CD4-positive, alpha-beta T cell treated with Interleukin-4 for 1 hour (primary cell): ENCODE measurements at regions not wholly inside any gene's neighbourhood (a gene's known extent, or its start where the extent isn't known, plus 50 kb on each side); places are given as distances from the start of the nearest gene placed in this dataset.
"Not testable (repeated sequence)": the region's sequence is repeated elsewhere in the genome, so short reads cannot be mapped to it uniquely, and the experiment has no call there.

Experiments
- DNase-seq, 2 donors: peaks; one replicate each; pipeline ENCODE4 v3.0.0-alpha.2; 2020 to 2022

DNA sequence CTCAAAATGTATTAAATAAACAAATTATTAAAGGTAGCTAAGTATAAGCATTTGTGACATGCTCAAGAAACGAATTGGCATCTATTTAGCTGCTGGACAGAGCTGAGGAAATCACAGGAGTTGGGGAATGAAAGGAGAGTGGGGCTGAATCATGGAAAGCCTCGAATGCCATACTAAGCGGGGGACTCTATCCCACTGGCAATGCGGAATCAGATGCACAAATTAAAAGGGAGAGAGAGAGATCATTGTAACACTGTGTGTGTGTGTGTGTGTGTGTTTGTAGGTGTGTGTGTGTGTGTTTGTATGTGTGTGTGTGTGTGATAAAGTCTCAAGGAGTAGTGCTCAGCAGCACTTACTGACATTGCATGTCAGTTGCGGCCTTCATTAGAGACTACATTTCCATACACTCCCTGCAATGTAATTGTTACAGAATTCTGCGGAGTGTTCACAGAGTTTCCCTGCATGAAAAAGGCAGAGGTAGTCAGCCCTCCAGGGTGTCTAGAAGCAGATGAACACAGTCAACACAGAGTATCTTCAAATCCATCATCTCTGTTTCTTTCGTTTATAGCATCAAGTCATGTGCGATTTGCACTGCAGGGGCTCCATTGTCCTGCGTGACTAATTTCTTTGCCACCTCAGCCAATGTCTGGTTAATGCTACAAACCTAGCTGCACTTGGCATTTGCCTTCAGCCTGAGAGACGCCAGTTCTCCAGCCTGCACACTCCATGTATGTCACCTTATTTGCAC, 111.7 kb upstream of the CYRIA start:
- DNase-seq, result no peak

DNA sequence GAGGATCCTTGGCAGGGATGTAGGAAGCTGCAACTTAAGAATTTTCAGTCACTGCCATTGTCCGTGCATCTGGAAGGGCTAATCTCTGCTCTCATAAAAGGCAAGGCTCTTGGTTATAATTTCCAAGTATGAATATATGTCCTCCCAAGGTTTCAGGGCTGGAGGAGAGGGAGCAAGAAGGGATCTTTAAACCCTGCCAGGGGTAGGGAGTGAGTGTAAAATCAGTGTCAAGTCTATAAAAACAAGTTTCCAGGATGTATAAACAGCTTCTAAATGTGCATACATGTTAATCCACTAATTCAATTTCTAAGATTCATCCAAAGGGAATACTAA, 110.2 kb upstream of the CYRIA start:
- DNase-seq, result no peak

DNA sequence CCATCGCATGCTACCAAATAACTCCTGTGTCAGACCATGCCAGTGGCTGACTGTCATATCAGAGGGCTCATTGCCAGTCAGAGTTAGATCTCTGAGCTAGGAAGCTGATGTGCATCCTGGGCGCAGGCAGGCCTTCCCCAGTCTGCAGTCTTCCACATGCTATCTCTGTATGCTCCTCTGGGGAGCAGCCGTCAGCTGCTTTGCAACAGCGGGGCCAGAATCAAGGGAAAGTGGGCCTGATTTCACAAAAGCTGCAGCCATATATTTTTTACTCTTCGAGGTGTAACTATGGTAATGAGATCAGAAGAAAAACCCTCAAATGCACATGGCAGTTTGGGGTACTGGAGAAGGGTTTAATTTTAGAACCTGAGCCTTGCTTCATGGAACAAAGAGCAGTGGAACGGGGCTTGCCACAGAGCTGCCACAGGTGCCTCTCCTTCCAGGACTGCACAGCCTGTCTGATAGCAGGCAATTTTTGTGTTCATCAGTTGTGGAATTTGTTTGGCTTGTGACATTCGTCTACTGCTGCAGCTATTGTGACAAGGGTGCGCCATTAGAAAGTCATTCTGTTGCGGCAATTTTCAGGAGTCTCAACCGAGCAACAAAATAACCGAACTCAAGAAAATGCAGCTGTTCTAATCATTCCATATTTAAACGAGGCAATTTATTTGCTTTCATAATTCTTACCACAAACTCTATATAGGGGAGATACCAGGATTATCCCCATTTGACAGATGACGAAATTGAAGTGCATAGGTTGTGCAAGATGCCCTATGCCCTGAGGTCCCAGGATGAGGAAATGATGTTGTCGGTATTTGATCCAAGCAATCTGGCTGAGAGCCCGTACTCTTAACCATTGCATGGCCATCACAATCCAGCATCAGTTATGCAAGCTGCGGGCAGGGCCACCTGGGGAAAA, 109.6 kb upstream of the CYRIA start:
- peak in 1 of 2 donors; percentile 19 for DNase-seq

DNA sequence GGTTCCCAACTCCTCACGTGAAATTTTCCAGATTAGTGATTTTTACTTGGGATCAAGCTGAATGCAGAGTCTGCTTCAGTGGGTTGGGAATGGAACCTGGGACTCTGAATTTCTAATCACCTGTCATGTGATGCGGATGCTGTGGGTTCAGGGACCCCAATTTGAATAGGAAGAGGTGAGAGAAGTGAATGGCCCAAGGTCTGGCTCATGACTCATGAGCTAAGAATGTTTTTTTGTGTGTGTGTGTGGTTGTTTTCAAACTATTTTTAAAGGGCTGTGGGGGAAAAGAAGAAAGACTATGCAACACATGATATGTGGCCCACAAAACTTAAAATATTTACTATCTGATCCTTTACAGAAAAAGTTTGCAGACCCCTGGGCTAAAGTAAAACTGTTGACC, 108.5 kb upstream of the CYRIA start:
- no peak for DNase-seq

DNA sequence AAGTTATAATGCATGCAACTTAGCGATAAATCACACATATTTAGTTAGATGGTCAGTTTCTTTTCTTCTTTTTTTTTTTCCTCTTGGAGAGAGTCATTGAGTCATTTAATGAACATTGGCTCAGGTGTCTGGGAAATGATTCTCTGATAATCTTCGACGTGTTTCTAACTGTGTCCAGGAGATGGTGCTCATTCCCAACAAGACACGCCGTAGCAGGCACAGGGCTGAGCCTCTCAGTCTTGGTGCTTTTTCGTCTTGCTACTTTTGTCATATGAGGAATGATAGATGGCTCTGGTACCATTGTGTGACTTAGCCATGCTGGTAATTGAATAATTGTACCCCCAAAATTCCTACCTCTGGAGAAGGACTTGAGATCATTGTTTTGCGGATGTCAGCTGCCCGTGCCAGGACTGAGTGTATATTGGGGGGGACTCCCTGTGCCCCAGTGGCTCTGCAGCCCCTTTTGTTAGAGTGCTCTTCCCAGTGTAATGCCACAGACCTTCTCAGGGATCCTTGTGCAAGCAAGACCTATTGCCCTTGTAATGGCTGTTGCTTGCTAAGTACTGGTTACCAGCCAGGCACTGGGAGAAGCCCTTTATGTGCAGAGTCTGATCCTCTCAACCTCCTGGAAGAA, 107.6 kb upstream of the CYRIA start:
- peak in 1 of 2 donors; percentile 31 for DNase-seq

DNA sequence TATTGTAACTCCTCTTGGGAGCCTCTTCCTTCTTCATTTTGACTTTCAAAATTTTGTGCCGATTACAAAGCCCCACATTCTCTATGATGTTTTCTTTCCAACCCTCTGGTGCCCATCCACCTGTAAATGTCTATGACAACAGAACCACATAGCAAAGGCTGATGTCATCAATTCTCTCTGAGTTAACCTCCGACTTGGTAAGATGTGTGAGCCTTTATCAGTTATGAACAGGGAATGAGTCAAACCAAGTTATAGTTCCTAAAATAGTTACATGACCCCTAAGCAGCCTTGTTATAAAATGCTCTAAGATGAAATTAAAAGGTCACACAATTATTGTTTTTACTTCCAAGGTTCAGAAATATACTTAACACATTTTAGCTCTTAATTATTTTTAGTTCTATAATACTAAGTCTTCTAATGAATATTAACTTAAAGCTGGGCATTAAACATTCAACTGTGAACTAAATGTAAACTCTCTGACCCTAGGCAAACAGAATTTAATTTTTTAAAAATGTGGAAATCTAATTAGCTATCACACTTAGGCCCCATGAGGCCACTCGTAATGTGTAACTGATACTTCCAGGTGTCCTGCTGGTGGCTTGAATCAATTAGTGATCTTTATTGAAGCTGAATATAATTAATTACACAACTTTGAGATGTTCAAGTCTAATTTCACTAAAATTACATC, 102.3 kb upstream of the CYRIA start:
- DNase-seq, result no peak

DNA sequence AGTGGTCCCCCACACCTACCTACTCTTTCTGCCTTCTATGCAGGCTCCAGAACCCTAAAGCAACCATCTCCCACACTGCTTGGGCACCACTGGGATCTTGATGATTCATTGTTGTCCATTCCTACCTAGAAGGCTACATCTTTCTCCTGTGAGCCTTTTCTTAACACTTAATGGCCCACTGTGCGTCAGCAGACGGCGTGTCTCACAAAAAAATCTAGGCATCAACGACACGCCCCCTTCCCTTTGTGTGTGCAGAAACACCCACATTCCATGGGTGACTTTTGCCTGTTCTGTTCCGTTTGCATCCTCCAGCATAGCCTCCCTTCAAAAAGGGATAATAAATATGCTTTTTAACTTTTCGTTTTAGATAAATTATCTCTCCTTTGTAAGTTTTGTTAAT, 99.7 kb upstream of the CYRIA start:
- no peak for DNase-seq

DNA sequence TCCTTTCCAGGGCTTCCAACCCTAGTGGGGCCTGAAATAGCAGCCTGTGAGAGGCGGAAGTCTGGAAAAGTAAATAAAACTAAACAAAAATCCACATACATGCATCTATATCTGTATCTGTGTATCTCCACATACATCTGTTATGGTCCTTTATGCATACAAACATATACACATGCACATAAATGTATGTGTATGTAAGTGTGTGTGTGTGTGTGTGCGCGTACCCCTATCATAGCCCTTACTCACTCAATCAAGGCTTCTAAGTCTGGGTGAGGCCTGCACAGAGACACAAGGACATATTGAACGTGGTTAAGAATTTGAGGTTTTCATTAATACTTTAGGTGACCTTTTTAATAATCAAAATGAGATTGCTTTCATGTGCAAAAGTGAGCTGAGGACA, 98.9 kb upstream of the CYRIA start:
- DNase-seq, result no peak

DNA sequence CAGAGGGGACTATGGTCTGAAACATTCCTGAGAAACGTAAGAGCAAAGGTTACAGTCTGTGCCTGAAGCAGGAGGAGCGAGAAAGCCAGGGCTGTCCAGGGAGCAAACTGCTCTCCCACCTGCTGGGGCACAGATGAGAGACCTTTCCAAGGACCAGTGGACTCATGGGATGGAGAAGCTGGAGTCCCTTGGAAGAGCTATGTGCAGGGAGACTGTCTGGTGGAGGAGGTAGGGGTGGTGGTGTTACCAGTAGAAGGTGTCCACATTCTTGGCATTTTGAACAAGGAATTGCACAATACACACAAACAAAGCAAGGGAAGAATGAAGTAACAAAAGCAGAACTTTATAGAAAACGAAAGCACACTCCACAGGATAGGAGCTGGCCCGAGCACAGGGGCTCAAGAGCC, 97.9 kb upstream of the CYRIA start:
- no peak for DNase-seq

DNA sequence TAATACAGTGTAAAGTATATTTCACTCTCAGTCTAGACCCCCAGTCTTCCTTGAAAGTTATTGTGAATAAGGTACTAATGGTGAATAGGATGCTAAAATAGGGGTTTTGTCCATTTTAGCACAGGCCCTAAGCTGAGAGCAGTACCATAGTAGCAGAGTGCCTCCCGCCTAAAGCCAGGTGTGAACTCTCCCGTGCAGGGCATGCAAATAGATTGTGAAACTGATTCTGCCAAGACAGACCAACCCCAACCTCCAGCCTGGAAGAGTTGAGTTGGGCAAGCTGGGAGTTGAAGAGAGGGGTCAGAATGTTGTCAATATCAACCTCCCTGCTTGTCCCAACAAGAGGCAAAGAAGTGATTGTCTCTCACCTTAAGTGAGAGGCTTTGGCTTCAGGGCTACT, 97.4 kb upstream of the CYRIA start:
- DNase-seq, result no peak

DNA sequence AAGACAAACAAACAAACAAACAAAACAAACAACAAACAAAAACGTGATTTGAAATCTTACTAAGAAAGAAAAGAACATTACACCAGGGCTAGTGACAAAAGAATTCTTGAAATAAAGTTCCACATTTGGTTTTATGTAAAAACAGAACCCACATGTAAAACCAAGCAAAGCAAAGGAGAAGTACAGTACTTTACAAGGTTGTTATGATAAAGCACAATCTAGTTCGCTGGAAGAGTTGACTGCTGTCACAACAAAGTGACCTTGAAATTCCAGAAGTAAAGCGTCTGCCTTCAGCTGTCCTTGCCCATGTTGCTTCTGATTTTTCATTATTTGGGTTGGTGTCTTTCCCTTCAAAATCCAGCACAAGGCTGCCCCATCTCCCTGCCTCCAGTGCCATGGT, 94.8 kb upstream of the CYRIA start:
- peak in 1 of 2 donors; percentile 5 for DNase-seq

DNA sequence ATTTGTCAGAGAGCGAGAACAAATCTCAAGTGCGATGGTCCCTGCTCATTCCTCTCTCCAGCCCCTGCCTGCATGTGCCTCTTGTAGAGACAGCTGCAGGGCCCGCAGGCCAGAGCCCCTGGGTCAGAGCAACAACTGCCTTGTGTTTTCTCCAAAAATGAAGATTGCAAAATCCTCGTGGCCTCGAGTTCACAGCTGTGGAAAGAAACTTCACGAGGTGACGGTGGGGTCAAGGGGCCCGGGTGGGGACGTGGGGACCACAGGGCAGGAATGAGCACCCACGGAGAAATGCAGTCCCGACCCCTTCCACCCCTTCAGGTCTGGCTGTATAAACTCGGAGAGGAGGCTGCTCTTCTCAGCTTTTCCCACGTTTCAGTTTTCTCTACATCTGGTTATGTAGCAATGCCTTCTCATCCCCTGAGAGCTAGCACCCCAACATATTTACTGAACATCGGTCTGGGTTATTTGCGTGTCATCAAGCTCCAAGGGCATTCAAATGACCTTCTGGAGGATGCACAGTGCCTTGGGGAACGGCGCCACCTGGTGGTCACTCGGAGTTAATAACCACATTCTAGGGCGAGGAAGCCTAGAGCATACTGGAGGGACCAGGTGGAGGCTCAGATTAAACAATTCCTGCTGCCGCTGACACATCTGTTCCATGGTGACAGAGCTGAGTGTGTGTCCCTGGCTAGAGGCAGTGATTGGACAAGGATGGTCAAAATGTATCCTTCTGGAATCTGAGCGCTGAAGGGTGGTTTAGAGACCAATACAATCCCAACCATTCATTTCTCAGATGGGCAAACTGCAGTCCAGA, 91.4 kb upstream of the CYRIA start:
- DNase-seq, result peak; percentile 42 to 76

DNA sequence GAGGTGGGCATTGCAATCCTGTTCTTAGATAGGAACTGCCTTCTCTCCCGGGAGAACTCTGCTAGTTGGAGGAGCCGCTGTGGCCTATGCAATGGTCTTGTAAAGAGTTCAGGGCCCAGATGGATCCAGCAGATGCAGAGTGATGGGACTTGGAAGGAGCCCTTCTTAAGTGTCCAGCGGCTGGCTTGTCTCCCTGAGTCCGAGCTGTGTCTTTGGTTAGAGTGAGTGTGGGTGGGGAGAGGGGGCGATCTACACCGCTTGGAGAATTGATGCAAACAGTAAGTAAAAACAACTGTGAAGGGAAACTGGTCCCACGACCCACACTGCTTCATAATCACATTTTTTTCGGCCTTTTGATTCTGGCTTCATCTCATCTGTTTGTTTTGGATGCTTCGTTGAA, 89.8 kb upstream of the CYRIA start:
- DNase-seq, result no peak

DNA sequence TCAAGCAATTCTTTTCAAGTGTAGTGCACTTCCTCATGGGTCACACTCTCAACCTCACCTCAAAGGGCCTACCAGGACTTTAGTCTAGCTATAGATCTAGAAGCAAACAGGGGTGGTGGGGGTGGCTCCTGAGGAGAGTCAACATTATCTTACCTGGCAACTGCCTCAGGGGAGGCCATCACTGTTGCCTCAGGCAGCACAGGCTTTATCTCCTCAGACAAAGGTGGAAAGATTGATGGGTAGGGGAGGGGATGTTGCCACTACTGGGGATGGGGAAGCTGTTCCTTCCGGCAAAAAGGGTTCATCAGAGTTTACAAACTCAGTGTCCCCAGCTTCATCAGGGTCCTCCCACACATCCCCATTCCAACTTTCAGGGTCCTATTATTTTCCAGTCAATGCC, 87.4 kb upstream of the CYRIA start:
- DNase-seq, result not testable (repeated sequence)

DNA sequence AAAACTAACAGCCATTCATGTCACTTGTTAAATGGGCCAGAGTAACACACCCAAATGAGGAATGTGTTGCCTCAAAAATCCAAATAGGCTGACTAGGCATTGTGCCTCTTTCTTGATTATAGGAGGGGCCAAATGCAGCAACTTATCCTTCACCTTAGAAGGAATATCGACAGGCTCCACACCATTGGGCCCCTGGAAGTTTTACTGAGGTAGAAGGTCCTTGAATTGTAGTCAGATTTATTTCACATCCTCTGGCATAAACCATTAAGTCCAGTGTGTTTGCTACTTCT, 85.2 kb upstream of the CYRIA start:
- DNase-seq, result not testable (repeated sequence)

DNA sequence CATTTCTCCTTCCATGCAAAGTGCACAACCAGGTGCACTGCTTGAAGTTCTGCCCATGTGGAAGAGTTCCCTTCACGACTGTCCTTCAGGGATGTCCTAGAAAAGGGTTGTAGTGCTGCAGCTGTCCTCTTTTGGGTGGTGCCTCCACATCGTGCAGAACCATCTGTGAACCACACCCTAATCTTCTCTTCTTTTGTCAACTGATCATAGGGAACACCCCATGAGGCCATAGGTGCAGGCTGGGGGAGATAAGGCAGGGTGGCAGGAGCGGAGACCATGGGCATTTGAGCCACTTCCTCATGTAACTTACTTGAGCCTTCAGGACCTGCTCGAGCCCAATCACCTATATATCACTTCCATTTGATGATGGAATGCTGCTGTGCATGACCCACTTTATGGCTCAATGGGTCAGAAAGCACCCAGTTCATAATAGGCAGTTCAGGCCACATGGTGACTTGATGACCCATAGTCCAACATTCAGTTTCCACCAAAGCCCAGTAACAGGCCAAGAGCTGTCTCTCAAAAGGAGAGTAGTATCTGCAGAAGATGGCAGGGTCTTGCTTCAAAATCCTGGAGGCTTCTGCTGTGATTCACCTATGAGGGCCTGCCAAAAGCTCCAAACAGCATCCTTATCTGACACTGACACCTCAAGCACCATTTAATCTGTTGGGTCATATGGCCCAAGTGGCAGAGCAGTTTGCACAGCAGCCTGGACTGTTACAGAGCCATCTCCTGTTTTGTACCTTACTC, 84.7 kb upstream of the CYRIA start:
- DNase-seq, result no peak

DNA sequence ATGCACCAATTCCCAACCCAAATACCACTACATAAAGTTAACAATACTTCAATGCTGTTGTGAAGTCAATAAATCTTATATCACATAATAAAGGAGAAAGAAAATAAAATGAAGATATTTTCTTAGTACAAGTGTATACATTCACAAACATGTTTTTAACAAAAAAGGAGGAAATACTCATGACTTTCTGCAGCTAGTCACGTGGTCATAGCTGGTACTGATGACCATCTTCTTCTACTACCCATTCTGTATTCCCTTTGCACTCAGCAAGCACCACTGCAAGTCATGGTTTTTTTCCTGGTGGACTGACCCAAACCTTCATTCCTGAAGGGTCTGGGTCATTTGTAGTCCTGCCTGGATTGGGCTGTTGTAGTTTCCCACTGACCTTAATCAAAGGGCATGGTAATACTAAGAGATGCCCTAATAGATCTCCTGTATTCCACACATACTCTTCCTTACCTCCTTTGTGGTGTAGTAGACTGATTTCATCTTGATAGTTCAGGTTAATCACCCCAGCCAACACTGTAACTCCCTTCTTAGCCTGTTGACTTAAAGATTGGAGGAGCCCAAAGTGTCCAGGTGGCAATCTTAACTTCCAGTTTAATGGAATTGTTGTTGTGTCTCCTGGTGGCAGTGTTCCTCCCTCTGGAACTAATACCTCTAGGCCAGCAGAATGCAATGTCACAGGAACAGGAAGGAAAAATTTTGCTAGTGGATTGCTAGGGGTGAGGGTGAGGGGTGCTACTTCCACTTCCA, 83.1 kb upstream of the CYRIA start:
- not testable (repeated sequence) for DNase-seq

DNA sequence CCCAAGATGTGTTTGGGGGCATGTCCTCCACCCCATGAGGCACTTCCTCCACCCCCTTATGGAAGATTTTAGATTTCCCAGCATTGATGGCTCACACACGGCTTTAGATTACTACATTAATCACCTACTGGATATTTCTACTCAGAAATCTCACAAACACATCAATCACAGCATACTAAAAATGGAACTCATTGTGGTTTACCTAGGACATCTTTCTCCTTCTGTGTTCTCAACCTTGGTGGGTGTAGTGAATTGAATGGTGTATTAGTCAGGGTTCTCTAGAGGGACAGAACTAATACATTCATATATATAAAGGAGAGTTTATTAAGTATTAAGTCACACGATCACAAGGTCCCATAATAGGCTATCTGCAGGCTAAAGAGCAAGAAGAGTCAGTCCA, 82.1 kb upstream of the CYRIA start:
- no peak for DNase-seq

DNA sequence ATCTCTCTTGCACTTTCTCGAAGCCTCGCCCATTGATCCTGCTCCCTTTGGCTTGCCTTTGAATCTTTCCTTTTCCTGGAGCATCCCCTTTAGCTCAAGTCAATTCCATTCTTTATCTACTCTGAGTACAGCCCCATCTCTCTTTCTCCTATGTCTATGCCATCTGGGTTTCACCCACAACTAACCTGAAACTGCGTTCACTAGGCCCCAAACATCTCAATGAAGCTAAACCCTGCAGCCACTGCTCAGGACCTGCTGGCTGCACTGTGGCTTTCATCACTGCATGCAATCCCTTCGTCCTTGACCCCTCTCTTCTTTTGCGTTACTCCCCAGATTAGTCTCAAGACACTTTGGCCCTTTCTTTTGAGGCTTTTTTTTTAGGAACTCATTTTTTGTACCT, 81.6 kb upstream of the CYRIA start:
- no peak for DNase-seq

DNA sequence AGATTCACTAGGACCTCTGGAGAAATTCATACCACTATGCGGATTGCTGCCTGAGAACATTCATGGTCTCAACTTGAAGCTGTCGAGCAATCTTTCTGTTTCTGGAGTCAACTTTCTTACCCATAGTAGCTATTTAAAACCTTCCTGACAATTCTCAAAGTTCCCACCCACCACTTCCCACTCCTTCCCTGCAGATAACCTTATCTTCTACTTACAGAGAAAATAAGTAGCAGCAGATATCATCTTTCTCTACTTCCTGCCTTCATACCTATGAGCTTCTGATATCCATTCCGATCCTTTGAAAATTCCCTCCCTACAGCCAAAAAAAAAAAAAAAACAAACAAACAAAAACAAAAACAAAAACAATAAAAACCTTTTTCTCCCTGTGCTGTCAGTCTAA, 81.2 kb upstream of the CYRIA start:
- no peak for DNase-seq

DNA sequence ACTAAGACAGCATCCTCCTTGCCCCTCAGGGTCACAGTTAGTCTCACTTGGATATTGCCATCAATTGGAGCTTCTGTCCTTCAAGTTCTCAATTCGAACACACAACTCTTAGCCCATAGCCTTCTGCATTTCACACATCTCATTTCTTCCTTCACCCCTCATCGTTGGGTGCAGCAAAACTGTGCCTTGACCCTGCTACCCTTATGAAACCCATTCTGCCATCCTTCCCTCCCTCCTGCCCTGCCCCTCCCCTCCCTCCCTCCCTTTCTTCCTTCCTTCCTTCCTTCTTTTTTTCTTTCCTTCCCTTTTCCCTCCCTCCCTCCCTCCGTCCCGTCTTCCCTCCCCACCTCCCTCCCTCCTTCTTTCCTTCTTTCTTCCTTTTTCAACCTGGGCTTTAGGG, 80.7 kb upstream of the CYRIA start:
- no peak for DNase-seq
